K562 (cell line): ENCODE measurements at regions not wholly inside any gene's neighbourhood (a gene's known extent, or its start where the extent isn't known, plus 50 kb on each side); places are given as distances from the start of the nearest gene placed in this dataset.

ENCODE experiments used
- ATAC-seq: fragments of 200-7000 bp; cut with Tn5 transposase; 3 replicates; pipeline ENCODE4 v1.9.1; 2020; ENCODE audit warnings: moderate library complexity
- BruUV-seq: library from RNA; stranded (reverse); fragments of 400-500 nt; replicated peaks from 2 replicates; lab custom pipeline; 2021; lab: Mats Ljungman, UMichigan
- CTCF ChIA-PET: fragments of 300-600 bp; formaldehyde crosslinking; extraction: SDS; loops from one replicate; lab custom pipeline; 2021; ENCODE audit warnings: low intra/inter-chr PET ratio; lab: Yijun Ruan, JAX
- POLR2A ChIA-PET: fragments of 300-600, 350-650 bp; sonication (Branson Sonifier 250); formaldehyde crosslinking; extraction: SDS; loops from one replicate; lab custom pipeline; 2021; ENCODE audit warnings: antibody characterized with exemption, inconsistent platforms; lab: Yijun Ruan, JAX
- DNase-seq, 4 experiments: peaks; one replicate each; pipeline versions ENCODE4 v3.0.0 to v3.0.0-alpha.2; 2011 to 2018; ENCODE audit warnings: low spot score in 3 of 4, mixed read lengths in 3 of 4; ENCODE audit errors: extremely low read depth in 1 of 4
- FAIRE-seq: peaks from 2 replicates; lab custom pipeline; 2011; peaks lifted over from hg19 to GRCh38; lab: Jason Lieb, UNC
- H2AFZ ChIP-seq: 2 replicates; pipeline ENCODE4 v1.6.0; 2011; ENCODE audit warnings: low read depth, low read length, control low read depth, inconsistent platforms
- H3K27ac ChIP-seq: fragments of 200-600 bp; 3 replicates; pipeline ENCODE4 v1.8.0; 2011; ENCODE audit warnings: low read depth, mild to moderate bottlenecking, control low read depth, inconsistent platforms, low read length, moderate library complexity, mixed read lengths; ENCODE audit errors: extremely low read depth
- H3K27me3 ChIP-seq, 2 experiments: fragments of 300-600 bp in 1 of 2; 2 replicates in 1 of 2; 3 replicates in 1 of 2; pipeline versions ENCODE4 v1.6.0 to v1.8.0; 2011; ENCODE audit warnings: inconsistent platforms in 2 of 2, low read length in 2 of 2, mild to moderate bottlenecking in 1 of 2, mixed read lengths in 1 of 2, moderate library complexity in 1 of 2; ENCODE audit not compliant: control insufficient read depth in 2 of 2, insufficient read depth in 2 of 2
- H3K36me3 ChIP-seq: fragments of 300-600 bp; 3 replicates; pipeline ENCODE4 v1.8.0; 2011; ENCODE audit warnings: mild to moderate bottlenecking, low read length, inconsistent platforms; ENCODE audit not compliant: control insufficient read depth, insufficient read depth
- H3K4me1 ChIP-seq, 2 experiments: fragments of 200-600 bp in 1 of 2; replicated peaks in 1 of 2; 2 replicates in 1 of 2; 3 replicates in 1 of 2; pipeline versions ENCODE4 v1.5.1 to v1.8.0; 2011; ENCODE audit warnings: inconsistent platforms in 2 of 2, low read length in 2 of 2, mild to moderate bottlenecking in 1 of 2, mixed read lengths in 1 of 2, moderate library complexity in 1 of 2; ENCODE audit not compliant: control insufficient read depth in 2 of 2, insufficient read depth in 2 of 2
- H3K4me2 ChIP-seq: 2 replicates; pipeline ENCODE4 v1.6.1; 2011; ENCODE audit warnings: low read length, control low read depth, inconsistent platforms, mixed read lengths; ENCODE audit not compliant: insufficient read depth
- H3K4me3 ChIP-seq: fragments of 200-600 bp; sonication (generic), shearing (Covaris generic); 2 replicates; pipeline ENCODE4 v1.5.1; 2016; ENCODE audit warnings: control low read depth, inconsistent platforms
- H3K79me2 ChIP-seq: fragments of 200-600 bp; 3 replicates; pipeline ENCODE4 v1.8.0; 2011; ENCODE audit warnings: low read length, inconsistent platforms; ENCODE audit not compliant: control insufficient read depth, insufficient read depth
- H3K9ac ChIP-seq, 2 experiments: 2 replicates each; pipeline versions ENCODE4 v1.6.0 to v1.6.1; 2011; ENCODE audit warnings: low read depth in 2 of 2, low read length in 2 of 2, control low read depth in 1 of 2, inconsistent platforms in 1 of 2, mild to moderate bottlenecking in 1 of 2, mixed read lengths in 1 of 2; ENCODE audit not compliant: insufficient read depth in 1 of 2
- H3K9me1 ChIP-seq: one replicate; pipeline ENCODE4 v1.6.0; 2011; ENCODE audit warnings: inconsistent platforms, mild to moderate bottlenecking, low read length, moderate library complexity; ENCODE audit not compliant: control insufficient read depth, insufficient read depth
- H3K9me3 ChIP-seq: replicated peaks from 2 replicates; pipeline ENCODE4 v1.5.1; 2011; ENCODE audit warnings: low read depth, low read length, inconsistent platforms; ENCODE audit not compliant: control insufficient read depth, insufficient read depth
- H4K20me1 ChIP-seq: replicated peaks from 2 replicates; pipeline ENCODE4 v1.6.1; 2011; ENCODE audit warnings: low read length, inconsistent platforms, mixed read lengths; ENCODE audit not compliant: control insufficient read depth, insufficient read depth
- C11orf30 ChIP-seq: fragments of 450-650 bp; IDR thresholded peaks from 2 replicates; pipeline ENCODE4 v1.6.1; 2016; ENCODE audit warnings: low read depth, mild to moderate bottlenecking
- HDAC3 ChIP-seq: fragments of 450-650 bp; IDR thresholded peaks from 2 replicates; pipeline ENCODE4 v1.6.1; 2018; ENCODE audit warnings: borderline replicate concordance, mild to moderate bottlenecking, moderate library complexity; ENCODE audit not compliant: partially characterized antibody
- KAT7 ChIP-seq: sonication (generic); formaldehyde crosslinking; IDR thresholded peaks from 2 replicates; pipeline ENCODE4 v1.8.0; 2022; ENCODE audit warnings: missing genetic modification reagents, mild to moderate bottlenecking, borderline replicate concordance
- MAFG ChIP-seq: fragments of 450-650 bp; conservative IDR thresholded peaks from 2 replicates; pipeline ENCODE4 v1.6.1; 2016; ENCODE audit warnings: missing genetic modification characterization, missing compliant biosample characterization
- MAFK ChIP-seq: IDR thresholded peaks from 2 replicates; pipeline ENCODE4 v1.6.1; 2011; ENCODE audit warnings: low read length, improper control_type of control experiment
- PHB ChIP-seq: fragments of 250-450 bp; sonication (Bioruptor Pico); IDR thresholded peaks from 2 replicates; pipeline ENCODE4 v1.5.0; 2021
- ZNF263 ChIP-seq: sonication (generic); formaldehyde crosslinking; IDR thresholded peaks from 2 replicates; pipeline ENCODE4 v1.8.0; 2022; ENCODE audit warnings: mild to moderate bottlenecking, missing genetic modification reagents, borderline replicate concordance
- ZNF316 ChIP-seq: fragments of 450-650 bp; IDR thresholded peaks from 2 replicates; pipeline ENCODE4 v1.6.1; 2016
- ZNF79 ChIP-seq: fragments of 250-450 bp; sonication (Bioruptor Pico); IDR thresholded peaks from 2 replicates; pipeline ENCODE4 v1.4.0; 2020; ENCODE audit warnings: low read depth, mild to moderate bottlenecking, moderate library complexity
- in situ Hi-C: fragments of 300-500 bp; cut with MboI; formaldehyde crosslinking; loops from 4 replicates; pipeline ENCODE4 v1.15.0; 2018; ENCODE audit warnings: inconsistent platforms, mixed read lengths
- intact Hi-C: fragments of 100-400 bp; cut with micrococcal nuclease; formaldehyde crosslinking; loops from 2 replicates; pipeline ENCODE4 v1.14.2; 2022
- TF ChIP-seq, protein P1 (sequence below): fragments of 250-450 bp; sonication (Bioruptor Pico); IDR thresholded peaks from 2 replicates; pipeline ENCODE4 v1.5.0; 2021

DNA sequence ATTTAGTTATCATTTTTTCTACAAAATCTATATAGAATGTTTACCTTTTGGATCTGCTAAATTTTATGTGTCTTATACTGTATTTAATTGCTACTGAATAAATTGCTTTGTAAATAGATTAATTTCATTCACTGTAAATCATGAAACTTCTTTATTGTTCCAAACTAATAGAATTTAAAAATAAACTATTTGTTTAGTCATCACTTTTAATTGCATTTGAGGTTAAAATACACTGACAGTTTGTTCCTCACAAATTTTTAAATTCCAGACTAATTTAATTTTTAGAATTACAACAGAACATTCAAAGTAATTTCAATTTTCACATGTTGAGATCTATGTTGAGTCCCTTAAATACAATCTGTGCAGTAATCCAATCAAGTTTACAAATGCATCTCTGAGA lies 1633.2 kb upstream of the NUDT12 start:
- ChIA-PET POLR2A (interaction anchor here (0.5 kb wide), 1 partner anchor 1474 kb away, joined by 3 read pairs; no protein-coding TSS in a partner anchor), CTCF (no interaction called here)
- no TSS peak for BruUV-seq
- Histone ChIP-seq H3K36me3 (no peaks in the 10 kb centered on the region), H3K4me2 (no peak overlapping the region), H3K27me3 (no peaks in the 10 kb centered on the region), H3K4me3 (no peak overlapping the region), H3K27ac (no peak overlapping the region), H3K9me3 (no peaks in the 10 kb centered on the region), H3K9ac (no peak overlapping the region), H4K20me1 (no peaks in the 10 kb centered on the region), H3K9me1 (no peaks in the 10 kb centered on the region), H2AFZ (no peak overlapping the region), H3K79me2 (no peaks in the 10 kb centered on the region), H3K4me1 (no peaks in the 10 kb centered on the region)
- TF ChIP-seq MAFK = peak; percentile 48; the same call in 1 of the 2 replicates
- TF ChIP-seq ZNF79 (CRISPR knock-in tag) = no peak
- TF ChIP-seq, protein P1, sequence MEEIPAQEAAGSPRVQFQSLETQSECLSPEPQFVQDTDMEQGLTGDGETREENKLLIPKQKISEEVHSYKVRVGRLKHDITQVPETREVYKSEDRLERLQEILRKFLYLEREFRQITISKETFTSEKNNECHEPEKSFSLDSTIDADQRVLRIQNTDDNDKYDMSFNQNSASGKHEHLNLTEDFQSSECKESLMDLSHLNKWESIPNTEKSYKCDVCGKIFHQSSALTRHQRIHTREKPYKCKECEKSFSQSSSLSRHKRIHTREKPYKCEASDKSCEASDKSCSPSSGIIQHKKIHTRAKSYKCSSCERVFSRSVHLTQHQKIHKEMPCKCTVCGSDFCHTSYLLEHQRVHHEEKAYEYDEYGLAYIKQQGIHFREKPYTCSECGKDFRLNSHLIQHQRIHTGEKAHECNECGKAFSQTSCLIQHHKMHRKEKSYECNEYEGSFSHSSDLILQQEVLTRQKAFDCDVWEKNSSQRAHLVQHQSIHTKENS = no peak
- peak; percentile 83 for TF ChIP-seq ZNF316
- no peak for TF ChIP-seq HDAC3
- peak; percentile 69; the same call in 1 of the 2 replicates for TF ChIP-seq C11orf30
- peak; percentile 41; the same call in 1 of the 2 replicates for TF ChIP-seq MAFG (tag)
- TF ChIP-seq PHB (CRISPR knock-in tag) = no peak
- TF ChIP-seq KAT7 = no peak
- no peak for TF ChIP-seq ZNF263
- in situ Hi-C loops = no loop called here
- no peak for ATAC-seq
- intact Hi-C loops = no loop called here
- FAIRE-seq = no peak
- no peak for DNase-seq
